M059J (cell line): ENCODE measurements at regions not wholly inside any gene's neighbourhood (a gene's known extent, or its start where the extent isn't known, plus 50 kb on each side); places are given as distances from the start of the nearest gene placed in this dataset.

Experiments
- DNase-seq: peaks from one replicate; pipeline ENCODE4 v3.0.0-alpha.2; 2012; ENCODE audit warnings: low read depth

- DNase-seq = no peak
Measured at GRCh38 chr2:78023356-78023755, 501.2 kb upstream of the LRRTM4 start.

GRCh38 chr2:78024996-78025395, 502.8 kb upstream of the LRRTM4 start:
- no peak for DNase-seq

- DNase-seq = no peak
Measured at GRCh38 chr2:78029392-78029995, 507.3 kb upstream of the LRRTM4 start.

GRCh38 chr2:78034706-78035105, 512.5 kb upstream of the LRRTM4 start:
- DNase-seq = no peak

- no peak for DNase-seq
Measured at GRCh38 chr2:78035804-78036203, 513.6 kb upstream of the LRRTM4 start.

GRCh38 chr2:78051480-78051879, 529.3 kb upstream of the LRRTM4 start:
- no peak for DNase-seq

- no peak for DNase-seq
Measured at GRCh38 chr2:78056976-78057375, 534.8 kb upstream of the LRRTM4 start.

- peak; percentile 51 for DNase-seq
Measured at GRCh38 chr2:78061301-78061700, 539.1 kb upstream of the LRRTM4 start.

- no peak for DNase-seq
Measured at GRCh38 chr2:78061732-78062131, 539.6 kb upstream of the LRRTM4 start.

- DNase-seq = no peak
Measured at GRCh38 chr2:78063246-78064020, 541.3 kb upstream of the LRRTM4 start.

GRCh38 chr2:78065366-78065765, 543.2 kb upstream of the LRRTM4 start:
- no peak for DNase-seq

GRCh38 chr2:78068808-78069207, 546.6 kb upstream of the LRRTM4 start:
- DNase-seq = no peak

GRCh38 chr2:78070693-78071092, 548.5 kb upstream of the LRRTM4 start:
- DNase-seq = peak; percentile 37

GRCh38 chr2:78077633-78078032, 555.5 kb upstream of the LRRTM4 start:
- no peak for DNase-seq

- DNase-seq = no peak
Measured at GRCh38 chr2:78082555-78082954, 560.4 kb upstream of the LRRTM4 start.

GRCh38 chr2:78093436-78093835, 571.3 kb upstream of the LRRTM4 start:
- DNase-seq = no peak

GRCh38 chr2:78109272-78109671, 587.1 kb upstream of the LRRTM4 start:
- no peak for DNase-seq

GRCh38 chr2:78115291-78115690, 593.1 kb upstream of the LRRTM4 start:
- no peak for DNase-seq

- peak; percentile 11 for DNase-seq
Measured at GRCh38 chr2:78118037-78118436, 595.9 kb upstream of the LRRTM4 start.

- DNase-seq = no peak
Measured at GRCh38 chr2:78120275-78120674, 598.1 kb upstream of the LRRTM4 start.

GRCh38 chr2:78125042-78125441, 602.9 kb upstream of the LRRTM4 start:
- no peak for DNase-seq

- DNase-seq = peak; percentile 35
Measured at GRCh38 chr2:78127424-78127823, 605.2 kb upstream of the LRRTM4 start.
